Spleen (tissue), 11 donors: ENCODE measurements at regions not wholly inside any gene's neighbourhood (a gene's known extent, or its start where the extent isn't known, plus 50 kb on each side); places are given as distances from the start of the nearest gene placed in this dataset.

ENCODE experiments used
- DNase-seq: peaks from one replicate; pipeline ENCODE4 v3.0.0-alpha.2; 2020
- H3K27ac ChIP-seq, 8 donors: fragments of 200-600 bp; sonication (generic) in 7 of 8; 1 replicate in 4 of 8; 2 replicates in 4 of 8; pipeline versions ENCODE4 v1.5.0 to v1.8.0; 2016 to 2021; ENCODE audit warnings: inconsistent platforms in 4 of 8, mild to moderate bottlenecking in 4 of 8, moderate library complexity in 1 of 8
- H3K27me3 ChIP-seq, 7 donors: fragments of 200-600 bp; sonication (generic) in 6 of 7; replicated peaks in 1 of 7; 1 replicate in 4 of 7; 2 replicates in 3 of 7; pipeline versions ENCODE4 v1.5.0 to v1.8.0; 2016 to 2021; ENCODE audit warnings: inconsistent platforms in 3 of 7, mild to moderate bottlenecking in 1 of 7
- H3K36me3 ChIP-seq, 6 donors: fragments of 200-600 bp; sonication (generic) in 5 of 6; 1 replicate in 4 of 6; 2 replicates in 2 of 6; pipeline versions ENCODE4 v1.5.0 to v1.8.0; 2016 to 2021; ENCODE audit warnings: inconsistent platforms in 2 of 6
- H3K4me1 ChIP-seq, 6 donors: fragments of 200-600 bp; sonication (generic) in 5 of 6; 1 replicate in 3 of 6; 2 replicates in 3 of 6; pipeline versions ENCODE4 v1.5.0 to v1.8.0; 2016 to 2021; ENCODE audit warnings: inconsistent platforms in 3 of 6
- H3K4me3 ChIP-seq, 8 donors: fragments of 200-600 bp; sonication (generic) in 7 of 8; 1 replicate in 4 of 8; 2 replicates in 4 of 8; pipeline versions ENCODE4 v1.5.0 to v1.8.0; 2016 to 2021; ENCODE audit warnings: inconsistent platforms in 4 of 8, mild to moderate bottlenecking in 4 of 8, moderate library complexity in 2 of 8
- H3K9me3 ChIP-seq, 8 donors: fragments of 200-600 bp; sonication (generic) in 7 of 8; 1 replicate in 4 of 8; 2 replicates in 4 of 8; pipeline versions ENCODE4 v1.5.0 to v1.8.0; 2016 to 2021; ENCODE audit warnings: inconsistent platforms in 4 of 8
- CTCF ChIP-seq, 11 experiments: fragments of 200-600 bp in 7 of 11; fragments of 450-650 bp in 4 of 11; sonication (generic) in 4 of 11; IDR thresholded peaks in 8 of 11; conservative IDR thresholded peaks in 3 of 11; 1 replicate in 7 of 11; 2 replicates in 4 of 11; pipeline versions ENCODE4 v1.4.0 to v1.8.0; 2016 to 2021; ENCODE audit warnings: antibody characterized with exemption in 11 of 11, inconsistent platforms in 4 of 11, mild to moderate bottlenecking in 1 of 11
- POLR2A ChIP-seq, 3 donors: fragments of 450-650 bp; IDR thresholded peaks; one replicate each; pipeline ENCODE4 v1.5.1; 2017; ENCODE audit warnings: antibody characterized with exemption in 3 of 3, mild to moderate bottlenecking in 1 of 3
- POLR2AphosphoS5 ChIP-seq, 3 donors: sonication (generic); formaldehyde crosslinking; IDR thresholded peaks; one replicate each; pipeline ENCODE4 v1.5.1; 2017; ENCODE audit warnings: antibody characterized with exemption in 3 of 3
- WGBS, 5 donors: extraction: QIAGEN DNeasy Blood & Tissue Kit in 3 of 5; methylation state at CpG; one replicate each; pipeline versions ENCODE4 v1.1.5 to v1.1.7; 2013 to 2018; 5-methylcytosine and 5-hydroxymethylcytosine counted together
- intact Hi-C: fragments of 100-400 bp; cut with DNase I; formaldehyde crosslinking; loops from one replicate; pipeline ENCODE4 v1.15.0; 2023; ENCODE audit warnings: low total_unique reads
- donor health status: healthy with polysubstance abuse.
- donor health status: DM: no; HTN: no; CAD: no; lungs with moderate emphysema.
- donor health status: DM: no; HTN: no; CAD: no.
- donor health status: Bipolar disorder and iron deficiency.
- donor health status: healthy.
- donor health status: DM: no; HTN: no; CAD: no.
- donor health status: DM: yes; HTN: yes; CAD: no.

GRCh38 chr13:53422415-53422814, 393.8 kb downstream of the OLFM4 start:
- Histone ChIP-seq H3K27me3 (no peaks in the 10 kb centered on the region), H3K4me3 (no peak overlapping the region), H3K4me1 (no peaks in the 10 kb centered on the region), H3K27ac (no peak overlapping the region), H3K9me3 (peaks cover 0 to 10% (median under 1%) of the 10 kb centered on the region in 8 donors), H3K36me3 (no peaks in the 10 kb centered on the region)
- intact Hi-C loops, result no loop called here
- no peak for TF ChIP-seq POLR2AphosphoS5 (IDR thresholded peaks at IDR 0.05)
- 68 to 95% (median 84%) methylated on average over 1 of the region's 1 CpG for WGBS, 5 donors
- no peak for DNase-seq

- Histone ChIP-seq H3K27me3 (no peaks in the 10 kb centered on the region), H3K36me3 (no peaks in the 10 kb centered on the region), H3K9me3 (peaks cover 0 to 21% (median 10%) of the 10 kb centered on the region in 8 donors), H3K4me3 (no peak overlapping the region), H3K4me1 (no peaks in the 10 kb centered on the region), H3K27ac (no peak overlapping the region)
- DNase-seq, result no peak
- intact Hi-C loops, result no loop called here
- TF ChIP-seq POLR2A (IDR thresholded peaks at IDR 0.05), result no peak
- TF ChIP-seq POLR2AphosphoS5 (IDR thresholded peaks at IDR 0.05), result no peak
- no peak for TF ChIP-seq CTCF (IDR thresholded peaks at IDR 0.05 in 8 of 11, conservative IDR thresholded peaks at IDR 0.05 in 3 of 11)
- 51 to 61% (median 58%) methylated on average over 3 of the region's 3 CpGs for WGBS, 5 donors
Observed at GRCh38 chr13:53436396-53436795, 407.8 kb downstream of the OLFM4 start.

GRCh38 chr13:53439439-53440225, 411.0 kb downstream of the OLFM4 start:
- Histone ChIP-seq H3K9me3 (peaks cover 0 to 26% (median 10%) of the 10 kb centered on the region in 8 donors), H3K4me3 (no peak overlapping the region), H3K27ac (no peak overlapping the region), H3K27me3 (no peaks in the 10 kb centered on the region), H3K4me1 (no peaks in the 10 kb centered on the region), H3K36me3 (no peaks in the 10 kb centered on the region)
- intact Hi-C loops, result no loop called here
- TF ChIP-seq POLR2AphosphoS5 (IDR thresholded peaks at IDR 0.05) (no peak), POLR2A (IDR thresholded peaks at IDR 0.05) (no peak), CTCF (IDR thresholded peaks at IDR 0.05 in 8 of 11, conservative IDR thresholded peaks at IDR 0.05 in 3 of 11) (no peak)
- WGBS, 5 donors, result 93 to 97% (median 96%) methylated on average over 16 to 20 of the region's 20 CpGs
- DNase-seq, result no peak

GRCh38 chr13:53442979-53443378, 414.4 kb downstream of the OLFM4 start:
- Histone ChIP-seq H3K4me3 (no peak overlapping the region), H3K27me3 (no peaks in the 10 kb centered on the region), H3K9me3 (peaks cover 0 to 31% (median 10%) of the 10 kb centered on the region in 8 donors), H3K27ac (no peak overlapping the region), H3K4me1 (no peaks in the 10 kb centered on the region), H3K36me3 (no peaks in the 10 kb centered on the region)
- no peak for DNase-seq
- intact Hi-C loops, result no loop called here
- WGBS, 5 donors, result 82 to 90% (median 88%) methylated on average over 5 of the region's 5 CpGs
- TF ChIP-seq CTCF (IDR thresholded peaks at IDR 0.05 in 8 of 11, conservative IDR thresholded peaks at IDR 0.05 in 3 of 11) (no peak), POLR2AphosphoS5 (IDR thresholded peaks at IDR 0.05) (no peak), POLR2A (IDR thresholded peaks at IDR 0.05) (no peak)
